Sigmoid colon (tissue), 6 donors: ENCODE measurements at regions not wholly inside any gene's neighbourhood (a gene's known extent, or its start where the extent isn't known, plus 50 kb on each side); places are given as distances from the start of the nearest gene placed in this dataset.

Experiments used
- DNase-seq: peaks from one replicate; pipeline ENCODE4 v3.0.0-alpha.2; 2019
- H3K27ac ChIP-seq, 4 donors: fragments of 200-600 bp; sonication (generic); one replicate each; pipeline ENCODE4 v1.5.1; 2016 to 2019; ENCODE audit warnings: mild to moderate bottlenecking in 1 of 4
- H3K27me3 ChIP-seq, 3 donors: fragments of 200-600 bp; sonication (generic); one replicate each; pipeline ENCODE4 v1.5.1; 2019; ENCODE audit warnings: mild to moderate bottlenecking in 1 of 3
- H3K36me3 ChIP-seq, 4 donors: fragments of 200-600 bp; sonication (generic); one replicate each; pipeline ENCODE4 v1.5.1; 2016 to 2019
- H3K4me1 ChIP-seq, 4 donors: fragments of 200-600 bp; sonication (generic); one replicate each; pipeline ENCODE4 v1.5.1; 2017 to 2019
- H3K4me3 ChIP-seq, 4 donors: fragments of 200-600 bp; sonication (generic); one replicate each; pipeline ENCODE4 v1.5.1; 2017 to 2019; ENCODE audit warnings: mild to moderate bottlenecking in 2 of 4, moderate library complexity in 1 of 4
- H3K9me3 ChIP-seq, 4 donors: fragments of 200-600 bp in 3 of 4; sonication (generic) in 3 of 4; one replicate each; pipeline versions ENCODE4 v1.5.1 to v1.6.1; 2013 to 2019
- EP300 ChIP-seq, 4 donors: sonication (generic); formaldehyde crosslinking; IDR thresholded peaks; one replicate each; pipeline ENCODE4 v1.6.1; 2017; ENCODE audit warnings: antibody characterized with exemption in 4 of 4
- POLR2A ChIP-seq, 2 donors: fragments of 450-650 bp; IDR thresholded peaks; one replicate each; pipeline ENCODE4 v1.6.1; 2016; ENCODE audit warnings: antibody characterized with exemption in 2 of 2, mild to moderate bottlenecking in 2 of 2, moderate library complexity in 2 of 2
- POLR2AphosphoS5 ChIP-seq, 4 donors: sonication (generic); formaldehyde crosslinking; IDR thresholded peaks; one replicate each; pipeline ENCODE4 v1.6.1; 2017; ENCODE audit warnings: antibody characterized with exemption in 4 of 4
- WGBS, 2 donors: extraction: QIAGEN DNeasy Blood & Tissue Kit; methylation state at CpG; one replicate each; pipeline ENCODE4 v1.1.7; 2013; 5-methylcytosine and 5-hydroxymethylcytosine counted together
- intact Hi-C: fragments of 100-400 bp; cut with DNase I; formaldehyde crosslinking; loops from one replicate; pipeline ENCODE4 v1.15.1; 2023
- TF ChIP-seq, protein P1 (sequence below), 4 experiments: fragments of 450-650 bp in 3 of 4; fragments of 200-600 bp in 1 of 4; IDR thresholded peaks; one replicate each; pipeline ENCODE4 v1.5.1; 2016 to 2019; ENCODE audit warnings: antibody characterized with exemption in 4 of 4, mild to moderate bottlenecking in 3 of 4, moderate library complexity in 2 of 4
- donor health status: healthy with polysubstance abuse.
- donor health status: healthy.

DNA sequence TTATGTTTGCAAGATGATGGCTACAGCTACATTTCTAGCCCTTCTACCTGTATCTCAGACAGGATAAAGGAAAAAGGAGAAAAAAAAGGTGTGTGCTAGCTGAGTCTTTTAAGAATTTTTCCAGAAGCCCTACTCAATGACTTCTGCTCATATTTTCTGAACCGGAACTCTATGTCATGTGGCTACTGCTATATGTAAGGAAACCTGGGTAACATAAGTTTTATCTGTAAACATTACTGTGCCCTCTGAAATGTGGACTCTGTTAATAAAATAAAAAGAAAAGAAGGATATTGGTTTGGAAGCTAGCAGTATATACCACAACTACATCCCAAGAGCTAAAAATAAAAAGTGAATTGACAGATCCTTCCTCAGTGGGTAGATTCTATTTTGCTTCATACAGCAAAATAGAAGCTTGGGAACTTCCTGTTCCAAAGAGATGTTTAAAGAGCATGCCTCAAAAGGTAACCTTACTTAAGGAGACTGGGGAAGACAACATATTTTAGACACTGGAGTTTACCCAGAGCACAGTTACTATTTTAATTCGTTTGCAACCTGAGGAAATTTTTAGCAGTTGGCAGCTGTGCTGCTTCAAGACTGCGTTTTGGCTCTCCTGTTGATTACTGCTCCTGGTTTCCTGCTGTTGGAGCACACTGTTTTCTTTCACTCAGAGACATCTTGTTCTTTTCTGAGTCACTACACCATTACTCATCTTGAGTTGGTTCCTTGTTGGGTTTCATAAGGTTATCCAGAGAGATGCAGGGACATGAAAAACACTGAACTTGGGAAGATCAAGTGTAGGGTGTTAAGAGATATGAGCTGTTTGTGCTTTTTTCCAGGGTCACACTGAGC is 280.7 kb downstream of the NFKBIZ start:
- TF ChIP-seq POLR2AphosphoS5 (IDR thresholded peaks at IDR 0.05), result peak; percentile 99 to 100 (median 100)
- TF ChIP-seq EP300 (IDR thresholded peaks at IDR 0.05), result peak; percentile 97 to 99 (median 98)
- no peak for TF ChIP-seq POLR2A (IDR thresholded peaks at IDR 0.05)
- 31 to 55% methylated on average over 3 of the region's 3 CpGs for WGBS, 2 donors
- Histone ChIP-seq H3K27me3 (no peaks in the 10 kb centered on the region), H3K4me3 (no peak overlapping the region), H3K4me1 (peaks cover 0 to 33% (median 23%) of the 10 kb centered on the region in 4 donors), H3K9me3 (no peaks in the 10 kb centered on the region), H3K36me3 (no peaks in the 10 kb centered on the region), H3K27ac (peak overlapping the region; percentile 81 to 92 (median 84))
- peak; percentile 90 for DNase-seq
- intact Hi-C loops, result loop anchor here (1.0 to 10.0 kb wide), 5 partner anchors 48 to 303 kb away; partner anchors contain the start of gene NFKBIZ

DNA sequence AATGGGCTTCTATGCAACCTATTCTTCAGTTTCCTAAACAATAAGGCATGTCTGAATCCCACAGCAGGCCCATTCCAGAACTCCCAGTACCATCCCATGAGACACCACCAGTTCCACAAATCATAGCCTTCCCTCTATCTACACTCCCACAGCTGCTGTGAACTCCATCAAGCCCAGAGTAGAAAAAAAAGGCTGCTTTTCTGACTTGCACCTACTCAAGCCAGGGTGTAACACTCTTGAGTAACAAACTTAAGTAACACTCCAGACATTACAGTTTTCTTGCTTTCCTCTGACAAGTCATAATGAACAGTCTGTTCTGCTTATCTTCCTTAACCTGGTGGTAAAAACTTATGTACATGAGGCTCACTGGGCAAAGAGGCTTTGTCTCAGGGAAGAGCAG is 283.1 kb downstream of the NFKBIZ start:
- Histone ChIP-seq H3K27ac (peak overlapping the region; percentile 29 to 92 (median 46)), H3K4me3 (no peak overlapping the region), H3K36me3 (no peaks in the 10 kb centered on the region), H3K27me3 (no peaks in the 10 kb centered on the region), H3K4me1 (peaks cover 0 to 33% (median 23%) of the 10 kb centered on the region in 4 donors), H3K9me3 (no peaks in the 10 kb centered on the region)
- TF ChIP-seq, protein P1, sequence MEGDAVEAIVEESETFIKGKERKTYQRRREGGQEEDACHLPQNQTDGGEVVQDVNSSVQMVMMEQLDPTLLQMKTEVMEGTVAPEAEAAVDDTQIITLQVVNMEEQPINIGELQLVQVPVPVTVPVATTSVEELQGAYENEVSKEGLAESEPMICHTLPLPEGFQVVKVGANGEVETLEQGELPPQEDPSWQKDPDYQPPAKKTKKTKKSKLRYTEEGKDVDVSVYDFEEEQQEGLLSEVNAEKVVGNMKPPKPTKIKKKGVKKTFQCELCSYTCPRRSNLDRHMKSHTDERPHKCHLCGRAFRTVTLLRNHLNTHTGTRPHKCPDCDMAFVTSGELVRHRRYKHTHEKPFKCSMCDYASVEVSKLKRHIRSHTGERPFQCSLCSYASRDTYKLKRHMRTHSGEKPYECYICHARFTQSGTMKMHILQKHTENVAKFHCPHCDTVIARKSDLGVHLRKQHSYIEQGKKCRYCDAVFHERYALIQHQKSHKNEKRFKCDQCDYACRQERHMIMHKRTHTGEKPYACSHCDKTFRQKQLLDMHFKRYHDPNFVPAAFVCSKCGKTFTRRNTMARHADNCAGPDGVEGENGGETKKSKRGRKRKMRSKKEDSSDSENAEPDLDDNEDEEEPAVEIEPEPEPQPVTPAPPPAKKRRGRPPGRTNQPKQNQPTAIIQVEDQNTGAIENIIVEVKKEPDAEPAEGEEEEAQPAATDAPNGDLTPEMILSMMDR (IDR thresholded peaks at IDR 0.05), result no peak
- peak in 3 of 4 donors; percentile 56 to 71 (median 61) for TF ChIP-seq POLR2AphosphoS5 (IDR thresholded peaks at IDR 0.05)
- TF ChIP-seq EP300 (IDR thresholded peaks at IDR 0.05), result no peak
- TF ChIP-seq POLR2A (IDR thresholded peaks at IDR 0.05), result no peak
- DNase-seq, result no peak
- intact Hi-C loops, result loop anchor here (5.0 to 10.0 kb wide), 3 partner anchors 50 to 305 kb away; no protein-coding TSS in a partner anchor

DNA sequence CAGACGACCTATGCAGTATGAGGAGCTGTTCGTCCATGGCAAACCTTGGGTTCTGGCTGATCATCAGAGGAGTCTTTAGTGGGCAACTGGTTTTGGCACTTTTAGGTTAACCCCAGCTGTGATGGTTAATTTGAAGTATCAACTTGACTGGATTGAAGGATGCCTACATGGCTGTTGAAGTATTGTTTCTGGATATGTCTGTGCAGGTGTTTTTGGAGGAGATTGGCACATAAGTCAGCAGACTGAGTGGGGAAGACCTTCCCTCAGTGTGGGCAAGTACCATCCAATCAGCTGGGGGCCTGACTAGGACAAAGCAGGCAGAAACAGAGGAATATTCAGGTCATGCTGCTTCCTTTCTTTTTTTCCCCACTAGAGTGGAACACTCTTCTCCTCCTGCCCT is 284.1 kb downstream of the NFKBIZ start:
- H3K9me3 ChIP-seq, result no peaks in the 10 kb centered on the region
- no peaks in the 10 kb centered on the region for H3K36me3 ChIP-seq
- 93 to 97% methylated on average over 2 of the region's 2 CpGs for WGBS, 2 donors
- no peak for DNase-seq
- no peak for TF ChIP-seq POLR2AphosphoS5 (IDR thresholded peaks at IDR 0.05)
- TF ChIP-seq, protein P1 (IDR thresholded peaks at IDR 0.05), result no peak
- TF ChIP-seq EP300 (IDR thresholded peaks at IDR 0.05), result no peak
- no peak for TF ChIP-seq POLR2A (IDR thresholded peaks at IDR 0.05)
- intact Hi-C loops, result loop anchor here (5.0 to 10.0 kb wide), 3 partner anchors 51 to 306 kb away; no protein-coding TSS in a partner anchor
- H3K27ac ChIP-seq, result peak overlapping the region in 2 of 4 donors; percentile 60 to 92
- no peak overlapping the region for H3K4me3 ChIP-seq
- H3K27me3 ChIP-seq, result no peaks in the 10 kb centered on the region
- peaks cover 0 to 33% (median 23%) of the 10 kb centered on the region in 4 donors for H3K4me1 ChIP-seq

DNA sequence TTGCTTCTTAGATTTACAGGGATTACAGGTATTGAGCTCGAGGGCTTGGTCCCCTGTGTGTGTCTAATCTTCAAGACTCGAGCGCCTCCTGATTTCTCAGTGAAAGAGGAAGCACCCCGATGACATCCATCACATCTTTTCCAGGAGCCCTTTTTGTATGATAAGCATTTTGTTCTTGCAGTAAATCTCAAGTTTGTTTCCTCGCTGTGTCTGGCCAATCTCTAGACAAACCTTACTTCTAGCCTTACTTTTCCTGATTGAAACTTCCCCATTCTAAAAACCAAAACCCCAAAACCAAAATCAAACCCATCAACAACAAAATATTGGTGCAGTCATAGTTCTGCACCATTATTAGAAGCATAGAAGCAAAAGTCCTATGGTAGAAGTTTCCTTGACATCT is 286.0 kb downstream of the NFKBIZ start:
- TF ChIP-seq POLR2AphosphoS5 (IDR thresholded peaks at IDR 0.05), result no peak
- no peak for TF ChIP-seq POLR2A (IDR thresholded peaks at IDR 0.05)
- TF ChIP-seq, protein P1 (IDR thresholded peaks at IDR 0.05), result no peak
- TF ChIP-seq EP300 (IDR thresholded peaks at IDR 0.05), result no peak
- H3K4me1 ChIP-seq, result peaks cover 0 to 25% (median 16%) of the 10 kb centered on the region in 4 donors
- 62 to 89% methylated on average over 5 of the region's 5 CpGs for WGBS, 2 donors

GRCh38 chr3:102136183-102136582 is 286.9 kb downstream of the NFKBIZ start:
- Histone ChIP-seq H3K4me1 (peaks cover 0 to 25% (median 17%) of the 10 kb centered on the region in 4 donors), H3K27me3 (no peaks in the 10 kb centered on the region), H3K4me3 (no peak overlapping the region), H3K9me3 (no peaks in the 10 kb centered on the region), H3K36me3 (no peaks in the 10 kb centered on the region), H3K27ac (no peak overlapping the region)
- TF ChIP-seq, protein P1 (IDR thresholded peaks at IDR 0.05), result no peak
- no peak for TF ChIP-seq POLR2AphosphoS5 (IDR thresholded peaks at IDR 0.05)
- no peak for TF ChIP-seq POLR2A (IDR thresholded peaks at IDR 0.05)
- no peak for TF ChIP-seq EP300 (IDR thresholded peaks at IDR 0.05)
- intact Hi-C loops, result loop anchor here (10.0 kb wide), 1 partner anchor 131 kb away; no protein-coding TSS in a partner anchor
- 38 to 74% methylated on average over 2 of the region's 2 CpGs for WGBS, 2 donors
- DNase-seq, result no peak

More for the DNA sequence above, 286.0 kb downstream of the NFKBIZ start:
- Histone ChIP-seq H3K4me3 (no peak overlapping the region), H3K36me3 (no peaks in the 10 kb centered on the region), H3K27ac (no peak overlapping the region), H3K27me3 (no peaks in the 10 kb centered on the region), H3K9me3 (no peaks in the 10 kb centered on the region)
- DNase-seq, result no peak
- intact Hi-C loops, result loop anchor here (10.0 kb wide), 1 partner anchor 131 kb away; no protein-coding TSS in a partner anchor
